HG03103 (cell line): ENCODE measurements at regions not wholly inside any gene's neighbourhood (a gene's known extent, or its start where the extent isn't known, plus 50 kb on each side); places are given as distances from the start of the nearest gene placed in this dataset.

Experiments used
- ATAC-seq: cut with Tn5 transposase; IDR thresholded peaks from one replicate; pipeline ENCODE4 v1.9.1; 2021; ENCODE audit warnings: low read depth; ENCODE audit not compliant: unreplicated experiment

DNA sequence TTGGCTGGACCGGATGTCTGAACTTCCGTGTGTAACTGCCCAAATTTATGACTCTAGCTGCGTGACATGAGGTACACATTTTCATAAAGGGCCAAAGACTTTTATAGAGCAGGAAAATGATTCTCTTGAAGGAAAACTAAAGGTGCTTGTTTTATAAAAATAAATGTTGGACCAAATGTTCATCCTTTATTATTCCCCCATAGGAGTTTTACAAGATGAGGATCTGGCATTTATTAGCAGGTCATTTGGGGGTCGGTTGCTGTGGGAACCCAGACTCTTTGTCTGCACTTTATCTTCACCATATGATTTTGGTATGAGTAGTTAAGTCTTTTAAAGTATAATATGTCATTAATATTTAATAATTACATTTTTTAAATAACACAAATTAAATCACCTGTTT is 571.2 kb downstream of the EFNA5 start:
- no peak for ATAC-seq

DNA sequence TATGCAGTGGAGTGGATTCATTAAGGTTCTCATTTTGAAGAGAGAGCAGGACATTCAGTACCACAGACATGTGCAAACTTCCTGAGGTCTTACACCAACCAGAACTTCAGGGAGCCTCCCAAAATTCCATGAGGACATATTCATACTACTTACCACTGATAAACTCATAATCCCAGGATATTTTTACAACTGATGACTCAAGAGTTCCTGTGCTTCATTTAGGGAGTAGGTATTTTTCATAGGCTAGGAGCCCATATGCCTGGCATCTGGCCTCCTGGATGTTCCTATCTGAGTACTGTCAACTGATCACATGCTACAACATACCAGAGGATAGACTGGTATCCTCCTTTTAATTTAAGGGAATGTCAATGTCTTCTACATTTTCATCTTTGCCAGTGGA is 578.0 kb downstream of the EFNA5 start:
- no peak for ATAC-seq

DNA sequence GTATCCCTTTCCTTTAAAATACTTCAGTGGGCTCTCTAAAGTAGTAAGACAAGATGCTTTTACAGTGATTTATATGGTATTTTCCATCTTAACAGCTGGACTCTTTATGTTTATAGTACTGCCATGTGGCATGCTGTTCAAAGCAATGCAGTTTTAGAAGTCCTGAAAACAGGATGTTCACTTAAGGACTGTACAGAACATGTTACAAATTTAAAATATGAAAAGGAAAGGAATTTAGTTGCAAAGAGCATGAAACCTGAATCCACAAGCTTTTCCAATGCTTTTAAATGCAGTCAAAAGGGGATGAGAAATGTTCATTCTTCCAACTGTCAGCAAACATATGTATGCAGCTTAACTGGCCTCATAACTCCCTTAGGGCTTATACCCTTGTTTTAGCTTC is 580.2 kb downstream of the EFNA5 start:
- no peak for ATAC-seq

DNA sequence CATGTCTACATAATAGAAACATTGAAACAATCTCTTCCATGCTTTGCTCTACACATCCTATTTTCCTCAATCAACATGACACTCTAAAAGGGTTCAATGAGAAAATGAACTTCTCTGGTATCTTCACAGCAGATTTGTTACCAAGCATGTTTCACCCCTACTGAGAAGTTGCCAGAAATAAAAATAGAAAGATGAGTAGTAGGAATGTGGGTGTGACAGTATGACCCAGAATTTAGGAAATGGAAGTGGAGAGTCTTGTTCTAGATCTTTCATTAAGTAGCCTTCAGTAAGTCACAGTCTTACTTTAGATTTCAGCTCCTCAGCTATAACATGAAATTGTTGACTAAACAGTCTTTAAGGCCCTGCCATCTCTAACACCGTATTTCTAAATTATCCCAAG is 581.8 kb downstream of the EFNA5 start:
- no peak for ATAC-seq

DNA sequence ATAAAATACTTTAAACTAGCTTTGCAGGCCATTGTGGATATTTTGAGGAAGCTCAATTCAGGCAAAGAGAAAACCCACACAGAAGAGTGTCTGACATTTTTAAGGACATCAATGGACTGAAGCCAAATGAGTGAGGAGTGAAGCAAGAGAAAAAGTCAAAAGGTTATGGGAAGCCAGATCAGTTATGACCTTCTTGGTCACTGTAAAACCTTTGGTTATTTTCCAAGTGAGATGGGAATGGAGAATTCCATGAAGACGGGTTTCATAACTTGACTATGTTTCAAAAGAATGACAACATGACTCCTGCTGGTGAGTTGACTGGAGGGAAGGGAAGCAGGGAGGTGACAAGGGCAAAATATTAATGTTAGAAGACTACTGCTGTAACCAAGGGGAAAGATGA is 585.2 kb downstream of the EFNA5 start:
- no peak for ATAC-seq

DNA sequence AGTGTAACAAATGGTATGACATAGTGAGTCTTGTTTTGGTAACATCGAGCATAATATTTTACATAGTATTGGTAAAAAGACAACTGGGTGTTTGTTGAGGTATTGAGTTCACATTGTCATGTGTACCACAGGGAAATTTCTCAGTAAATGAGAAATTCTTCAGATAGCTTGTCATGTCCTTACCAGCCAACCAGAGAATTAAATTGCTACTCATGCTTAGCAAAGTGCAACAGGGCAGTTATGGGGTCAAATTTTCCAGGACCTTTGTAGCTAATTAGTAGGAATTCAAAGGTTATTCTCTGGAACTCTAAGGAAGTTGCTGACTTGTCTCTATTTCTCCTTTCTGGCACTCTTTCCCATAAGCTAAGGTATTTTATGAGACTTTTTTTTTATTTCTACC is 595.7 kb downstream of the EFNA5 start:
- no peak for ATAC-seq

DNA sequence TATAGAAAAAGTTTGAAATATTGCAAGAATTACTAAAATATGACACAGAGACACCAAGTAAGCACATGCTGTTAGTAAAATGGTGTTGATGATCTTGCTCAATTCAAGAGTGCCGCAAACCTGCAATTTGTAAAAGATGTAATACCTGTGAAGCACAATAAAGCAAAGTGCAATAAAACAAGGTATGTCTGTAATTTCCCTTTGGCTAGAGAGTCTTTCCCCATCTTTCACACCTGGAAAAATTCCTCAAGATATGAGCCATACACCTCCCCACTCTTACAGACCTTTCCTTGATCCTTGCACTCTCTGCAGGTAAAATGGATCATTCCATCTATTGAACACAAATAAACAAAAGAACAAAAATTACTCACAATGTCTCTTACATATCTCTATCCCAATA is 597.8 kb downstream of the EFNA5 start:
- ATAC-seq = no peak

DNA sequence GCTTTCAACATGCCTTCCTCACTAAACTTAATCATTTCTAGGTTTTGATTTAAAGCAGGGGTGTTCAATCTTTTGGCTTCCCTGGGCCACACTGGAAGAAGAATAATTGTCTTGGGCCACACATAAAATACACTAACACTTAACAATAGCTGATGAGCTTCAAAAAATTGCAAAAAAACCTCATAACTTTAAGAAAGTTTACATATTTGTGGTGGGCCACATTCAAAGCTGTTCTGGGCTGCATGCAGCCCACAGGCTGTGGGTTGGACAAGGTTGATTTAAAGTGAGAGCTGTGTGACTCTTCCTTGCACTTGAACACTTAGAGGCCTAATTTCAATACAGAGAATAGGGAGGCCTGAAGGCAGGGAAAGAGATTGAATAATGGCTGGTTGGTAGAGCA is 598.3 kb downstream of the EFNA5 start:
- ATAC-seq = no peak

DNA sequence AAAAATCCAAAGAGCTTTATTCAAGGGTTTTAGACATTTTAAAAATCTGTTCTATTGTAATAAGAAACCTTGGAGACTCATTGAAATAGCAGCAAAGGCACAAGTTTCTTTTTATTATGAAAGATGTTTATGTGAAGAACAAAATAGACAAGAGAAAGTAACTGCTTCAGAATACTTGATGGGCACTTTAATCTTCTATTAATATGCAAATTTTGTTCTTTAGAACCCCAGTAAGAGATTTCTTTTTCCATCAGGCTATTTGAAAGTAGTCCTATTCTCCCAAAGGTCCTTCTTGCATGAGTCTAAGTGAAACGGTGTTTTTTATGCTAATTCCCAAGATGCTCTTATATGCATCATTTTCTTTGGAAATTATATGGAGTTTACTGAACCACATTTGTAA is 602.0 kb downstream of the EFNA5 start:
- ATAC-seq = no peak

DNA sequence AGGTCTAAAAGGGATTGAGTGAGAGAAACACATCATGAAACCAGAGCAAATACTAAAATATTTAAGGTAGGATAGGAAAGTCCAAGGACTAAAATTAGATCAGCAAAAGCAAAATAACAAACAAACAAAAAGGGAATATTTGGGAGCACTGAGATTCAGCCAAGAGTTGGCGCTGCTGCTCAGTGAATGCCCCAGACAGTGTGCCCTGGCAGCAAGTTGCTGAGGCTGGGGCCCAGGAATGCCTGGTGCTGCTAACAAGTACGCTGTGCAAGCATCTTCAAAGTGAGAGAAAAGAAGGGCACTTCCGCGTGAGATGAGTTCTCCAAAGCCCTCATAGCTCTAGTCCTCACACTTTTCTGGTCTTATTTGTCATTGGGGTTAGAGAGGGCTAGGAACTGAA is 603.3 kb downstream of the EFNA5 start:
- no peak for ATAC-seq

DNA sequence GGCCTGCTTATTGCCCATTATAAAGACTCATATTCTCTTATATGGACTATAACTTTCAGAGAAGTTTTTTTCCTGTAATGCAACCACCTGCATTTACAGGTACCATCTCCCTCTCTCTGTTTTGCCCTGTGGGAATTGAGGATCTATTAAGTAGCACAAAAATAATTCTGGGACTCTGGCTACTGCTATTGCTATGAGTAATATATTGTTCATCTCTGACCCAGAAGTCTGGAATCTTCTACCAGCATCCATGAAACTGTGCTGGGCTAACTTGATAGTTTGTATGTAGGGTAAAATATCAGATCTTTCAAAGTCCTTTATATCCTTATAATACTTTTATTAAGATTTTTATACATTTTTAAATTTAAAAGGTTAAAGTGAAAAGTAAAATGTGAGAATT is 607.2 kb downstream of the EFNA5 start:
- no peak for ATAC-seq

DNA sequence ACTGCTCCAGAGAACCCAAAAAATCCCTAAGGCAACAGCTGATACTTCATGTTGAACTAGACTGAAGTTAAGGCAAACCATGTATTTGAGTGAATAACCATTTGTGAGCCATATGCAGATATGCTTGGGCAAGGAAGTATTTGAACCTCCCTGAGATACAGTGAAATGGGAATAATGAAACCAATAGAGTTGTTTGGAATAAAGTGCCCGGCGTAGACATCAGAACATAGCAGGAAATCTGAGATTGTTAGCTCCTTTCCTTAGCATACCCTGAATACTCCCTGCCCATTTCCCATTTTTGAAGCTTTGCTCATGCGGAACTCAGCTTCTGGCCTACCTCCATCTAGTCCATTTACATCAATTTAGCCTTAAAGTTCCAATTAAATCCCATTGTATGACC is 611.9 kb downstream of the EFNA5 start:
- ATAC-seq = no peak

DNA sequence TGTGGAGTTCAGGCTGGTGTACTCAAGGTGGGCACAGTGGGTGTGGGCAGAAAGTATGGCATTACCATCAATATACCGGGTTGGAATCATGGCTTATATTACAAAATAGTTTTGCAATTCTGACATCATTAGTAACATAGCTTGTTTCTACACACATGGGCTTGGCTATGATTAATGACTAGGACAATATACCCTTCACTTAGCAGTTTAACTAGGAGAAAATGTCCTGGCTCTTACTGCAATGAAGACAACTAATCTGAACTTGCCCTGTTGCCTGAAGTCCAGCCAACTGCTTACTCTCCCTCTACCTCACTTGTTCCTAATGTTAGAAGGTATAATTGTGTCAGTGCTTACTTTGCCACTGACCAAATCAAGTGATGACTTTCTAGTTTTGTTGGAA is 612.5 kb downstream of the EFNA5 start:
- ATAC-seq = no peak

DNA sequence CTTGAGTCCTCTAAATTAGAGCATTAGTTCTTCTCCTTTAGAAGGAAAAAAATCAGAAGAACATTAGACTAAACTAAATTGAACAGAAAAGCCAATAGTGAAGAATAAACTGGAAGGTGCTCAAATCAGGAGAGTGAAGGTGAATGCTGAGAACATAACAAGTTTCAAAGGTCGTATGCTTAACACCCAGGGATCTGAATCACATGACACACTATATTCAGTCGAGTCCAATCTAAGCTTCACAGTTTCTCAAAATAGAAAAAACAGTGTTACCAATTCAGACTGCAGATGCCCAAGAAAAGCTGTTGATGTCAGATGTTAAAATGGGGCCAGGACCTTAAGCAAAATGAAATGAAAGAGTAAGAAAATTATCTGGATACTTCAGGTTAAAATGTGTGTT is 614.5 kb downstream of the EFNA5 start:
- ATAC-seq = no peak

DNA sequence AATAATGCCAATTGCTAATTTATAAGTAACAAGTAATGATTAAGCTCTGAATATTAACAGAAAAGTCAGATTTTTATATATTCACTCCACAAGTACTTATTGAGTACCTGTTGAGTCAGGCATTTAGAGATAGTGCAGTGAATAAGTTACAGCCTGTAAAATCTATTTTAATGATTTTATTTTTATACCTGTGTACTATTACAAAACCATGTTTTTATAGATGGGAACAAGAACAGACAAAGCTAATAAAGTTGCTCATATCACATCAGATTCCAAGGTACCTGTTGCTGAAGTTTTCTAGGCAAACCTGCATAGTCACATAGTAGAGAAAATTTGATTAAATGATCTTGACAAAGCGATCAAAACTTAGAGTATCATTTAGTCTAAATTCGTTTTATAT is 623.7 kb downstream of the EFNA5 start:
- ATAC-seq = no peak

DNA sequence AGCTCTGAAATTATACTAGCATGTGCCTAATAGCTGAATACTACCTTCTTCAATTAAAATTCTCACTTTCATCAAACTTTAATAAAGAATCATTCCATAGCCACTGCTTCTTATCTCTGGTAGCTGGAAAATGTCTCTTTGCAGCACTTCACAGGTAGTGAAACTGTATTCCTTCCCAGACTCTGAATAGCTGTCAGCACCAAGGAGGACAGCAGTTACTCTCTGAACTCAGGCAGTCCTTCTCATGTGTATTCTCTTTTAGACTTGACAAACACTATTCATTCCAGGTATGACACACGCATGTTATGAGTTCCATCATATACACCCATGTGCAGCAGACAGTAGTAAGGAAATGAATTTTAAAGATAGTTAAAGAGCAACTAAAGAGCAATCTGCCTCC is 627.1 kb downstream of the EFNA5 start:
- ATAC-seq = no peak

DNA sequence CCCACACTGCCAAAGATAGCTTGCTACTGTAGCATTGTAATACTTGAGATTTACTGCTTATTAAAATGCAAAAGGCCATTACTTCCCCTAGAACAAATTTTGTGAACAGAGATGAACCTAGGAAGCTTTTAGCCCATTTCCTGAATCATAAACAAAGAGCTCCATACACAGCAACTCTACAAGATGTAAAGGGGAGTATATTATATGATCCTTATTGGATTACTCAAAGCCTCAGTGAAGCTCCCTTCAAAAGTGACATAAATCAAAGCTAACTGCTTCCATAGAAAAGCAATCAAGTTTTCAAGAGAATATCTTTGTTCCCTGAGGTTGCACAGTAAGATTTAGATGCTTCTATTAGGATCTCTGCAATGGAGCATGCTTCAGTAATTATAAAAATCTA is 629.8 kb downstream of the EFNA5 start:
- no peak for ATAC-seq

DNA sequence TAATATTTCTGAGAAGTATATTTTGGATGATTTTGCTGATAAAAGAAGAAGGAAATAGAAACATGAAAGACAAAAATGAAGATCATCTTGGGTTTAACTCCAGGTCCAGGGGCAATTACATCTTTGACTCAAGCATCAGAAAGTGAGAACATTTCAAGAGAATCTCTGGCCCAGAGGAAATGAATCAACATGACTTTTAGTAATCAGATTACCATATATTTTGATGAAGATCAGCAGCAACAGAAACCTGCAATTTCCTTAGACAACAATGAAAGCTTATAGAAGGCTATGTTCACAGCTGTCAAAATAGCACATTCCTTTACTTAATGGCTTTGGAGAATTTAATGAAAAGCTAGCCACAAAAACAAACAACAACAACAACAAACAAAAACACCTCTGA is 638.1 kb downstream of the EFNA5 start:
- ATAC-seq = no peak

DNA sequence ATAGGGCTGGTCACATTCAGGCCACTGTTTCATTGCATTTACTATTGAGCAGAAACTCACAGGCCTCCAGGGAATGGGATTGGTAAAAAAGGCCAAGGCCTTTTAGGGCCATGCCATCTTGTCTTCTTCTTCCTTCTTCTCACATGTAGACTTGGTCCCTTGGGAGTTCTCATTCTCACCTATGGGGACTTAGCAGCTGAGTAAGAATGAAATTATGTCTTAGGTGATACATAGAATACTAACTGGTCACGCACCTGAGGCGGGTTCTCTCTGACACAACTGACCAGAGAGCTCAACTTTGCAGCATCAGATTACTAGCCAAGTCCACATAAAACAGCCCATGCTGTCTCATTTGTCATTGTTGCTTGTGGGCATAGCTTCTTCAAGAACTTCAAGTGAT is 641.8 kb downstream of the EFNA5 start:
- ATAC-seq = no peak

DNA sequence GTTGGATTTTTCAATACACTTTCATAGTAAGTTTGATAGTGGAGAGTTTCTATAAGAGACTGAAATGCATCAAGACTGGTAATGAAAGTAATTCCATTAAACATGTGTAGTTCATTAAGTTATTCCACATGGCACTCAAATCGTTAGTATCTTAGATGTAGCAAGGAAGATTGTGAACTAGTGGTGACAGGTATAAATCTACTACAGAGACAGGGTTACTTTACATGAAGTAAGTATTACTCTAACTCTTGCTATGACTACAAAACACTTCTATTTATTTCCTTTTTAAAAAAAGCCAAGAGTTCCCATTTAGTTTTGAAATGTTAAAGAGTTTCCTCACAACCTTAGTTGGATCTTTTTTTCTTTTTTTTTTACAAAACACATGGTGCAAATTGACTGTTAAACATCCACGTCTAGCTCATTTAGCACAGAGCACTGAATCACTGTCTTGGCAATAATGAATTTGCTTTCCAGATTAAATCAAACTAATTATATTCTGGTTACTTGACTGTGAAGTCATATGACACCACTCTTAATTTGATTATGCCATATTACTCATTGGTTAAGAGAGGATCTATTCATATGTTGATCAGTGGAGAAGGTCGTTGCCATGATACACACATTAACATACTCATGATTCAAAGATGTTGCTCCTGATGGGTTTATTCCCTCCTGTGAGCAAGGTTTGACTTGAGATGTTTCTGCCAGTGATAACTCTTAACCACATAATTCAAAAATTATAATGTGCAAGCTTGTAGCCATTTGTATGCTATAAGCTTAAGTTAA is 644.8 kb downstream of the EFNA5 start:
- no peak for ATAC-seq

DNA sequence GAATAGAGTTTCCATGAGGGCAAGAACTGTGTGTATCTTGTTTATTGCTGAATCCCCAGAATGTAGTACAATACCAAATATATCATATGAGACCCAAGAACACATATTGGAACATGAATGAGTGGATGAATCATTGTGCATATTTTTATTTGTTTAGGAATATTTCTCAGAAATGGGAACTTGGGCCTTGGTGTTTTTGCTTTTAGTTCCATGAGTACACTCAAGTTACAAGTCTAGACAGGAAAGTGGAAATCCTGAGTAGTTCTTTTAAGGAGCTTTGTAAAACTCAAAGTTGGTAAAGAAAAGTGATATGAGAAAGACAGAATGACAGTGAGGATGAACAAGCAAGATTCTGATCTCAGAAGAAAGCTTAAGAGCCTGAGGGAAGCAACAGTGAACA is 647.0 kb downstream of the EFNA5 start:
- ATAC-seq = no peak

DNA sequence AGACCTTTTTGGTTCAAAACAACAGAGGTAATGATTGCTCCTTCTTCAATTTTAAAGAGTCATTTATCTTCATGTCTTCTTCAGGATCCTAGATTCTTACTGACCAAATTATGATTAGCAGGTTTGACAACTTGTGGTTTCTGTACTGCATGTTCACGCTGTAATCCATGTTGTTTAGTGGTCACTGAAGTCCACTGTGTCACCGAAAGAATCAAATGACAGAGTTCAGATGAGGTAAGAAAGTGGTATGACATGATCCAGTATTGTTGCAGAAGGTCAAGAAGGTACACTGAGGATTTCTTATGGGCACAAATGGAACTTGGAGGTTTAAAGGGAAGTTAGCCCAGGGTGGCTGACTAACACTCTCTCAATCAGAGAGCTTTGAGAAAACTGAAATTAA is 649.2 kb downstream of the EFNA5 start:
- ATAC-seq = no peak

DNA sequence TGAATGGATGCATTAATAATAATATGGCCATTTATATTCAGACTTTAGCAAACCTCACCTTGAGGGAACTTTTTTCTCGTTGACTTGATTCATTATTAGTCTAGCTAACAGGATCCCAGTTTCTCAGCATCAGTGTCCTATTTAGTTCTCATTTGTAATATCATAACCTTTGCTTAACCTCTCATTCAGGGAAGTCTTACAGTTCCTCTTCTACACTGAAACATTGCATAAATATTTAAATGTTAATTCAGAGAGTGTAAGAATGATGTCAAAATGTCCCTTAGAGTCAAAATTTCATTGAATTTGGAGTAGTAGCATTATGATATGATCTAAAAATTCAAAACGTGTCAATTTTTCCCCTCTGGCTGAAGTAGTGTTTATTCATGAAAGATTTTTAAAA is 650.1 kb downstream of the EFNA5 start:
- ATAC-seq = no peak
